ENCODE measurements at regions not wholly inside any gene's neighbourhood (a gene's known extent, or its start where the extent isn't known, plus 50 kb on each side); places are given as distances from the start of the nearest gene placed in this dataset.

- Histone ChIP-seq H3K4me1 (ENCODE audit: insufficient read depth, low read length) (no peaks in the 10 kb centered on the region), H3K27me3 (ENCODE audit: insufficient read depth, low read length, poor library complexity) (no peaks in the 10 kb centered on the region), H2AFZ (ENCODE audit: low read depth, low read length) (no peak overlapping the region), H3K36me3 (ENCODE audit: insufficient read depth, low read length) (no peaks in the 10 kb centered on the region), H3K9ac (ENCODE audit: low read depth, low read length) (no peak overlapping the region), H3K4me3 (ENCODE audit: low read depth in 1 of 2, low read length in 2 of 2) (no peak overlapping the region), H3K79me2 (ENCODE audit: insufficient read depth, low read length) (no peaks in the 10 kb centered on the region), H3K9me3 (ENCODE audit: insufficient read depth, low read length, severe bottlenecking) (no peaks in the 10 kb centered on the region), H3K4me2 (ENCODE audit: insufficient read depth, low read length) (no peak overlapping the region), H3K27ac (ENCODE audit: low read length) (no peak overlapping the region), H4K20me1 (ENCODE audit: insufficient read depth, low read length) (no peaks in the 10 kb centered on the region)
- DNase-seq, result no peak
- no peak for TF ChIP-seq EZH2 (IDR thresholded peaks at IDR 0.05; ENCODE audit: borderline replicate concordance, low read depth, low read length, severe bottlenecking)
- TF ChIP-seq CTCF (IDR thresholded peaks at IDR 0.05; ENCODE audit: borderline replicate concordance, extremely low read depth, low read length, poor library complexity, severe bottlenecking), result no peak
- ATAC-seq (ENCODE audit: insufficient read depth, low read depth), result no peak
Observed at GRCh38 chr3:87397211-87397610, 120.8 kb upstream of the POU1F1 start.

GRCh38 chr3:87390821-87391220, 114.4 kb upstream of the POU1F1 start:
- no peaks in the 10 kb centered on the region for H3K9me3 ChIP-seq (ENCODE audit: insufficient read depth, low read length, severe bottlenecking)
- no peaks in the 10 kb centered on the region for H4K20me1 ChIP-seq (ENCODE audit: insufficient read depth, low read length)
- no peak overlapping the region for H3K4me2 ChIP-seq (ENCODE audit: insufficient read depth, low read length)
- H3K79me2 ChIP-seq (ENCODE audit: insufficient read depth, low read length), result no peaks in the 10 kb centered on the region
- H3K27ac ChIP-seq (ENCODE audit: low read length), result peak overlapping the region; percentile 40; the same call in 1 of the 2 replicates
- no peak overlapping the region for H3K4me3 ChIP-seq (ENCODE audit: low read depth in 1 of 2, low read length in 2 of 2)
- H3K9ac ChIP-seq (ENCODE audit: low read depth, low read length), result no peak overlapping the region
- H3K27me3 ChIP-seq (ENCODE audit: insufficient read depth, low read length, poor library complexity), result no peaks in the 10 kb centered on the region
- DNase-seq (peak; percentile 74), ATAC-seq (ENCODE audit: insufficient read depth, low read depth) (peak; percentile 90)
- no peak for TF ChIP-seq CTCF (IDR thresholded peaks at IDR 0.05; ENCODE audit: borderline replicate concordance, extremely low read depth, low read length, poor library complexity, severe bottlenecking)
- H3K36me3 ChIP-seq (ENCODE audit: insufficient read depth, low read length), result no peaks in the 10 kb centered on the region
- no peak overlapping the region for H2AFZ ChIP-seq (ENCODE audit: low read depth, low read length)
- peaks cover 20% of the 10 kb centered on the region for H3K4me1 ChIP-seq (ENCODE audit: insufficient read depth, low read length)

DNA sequence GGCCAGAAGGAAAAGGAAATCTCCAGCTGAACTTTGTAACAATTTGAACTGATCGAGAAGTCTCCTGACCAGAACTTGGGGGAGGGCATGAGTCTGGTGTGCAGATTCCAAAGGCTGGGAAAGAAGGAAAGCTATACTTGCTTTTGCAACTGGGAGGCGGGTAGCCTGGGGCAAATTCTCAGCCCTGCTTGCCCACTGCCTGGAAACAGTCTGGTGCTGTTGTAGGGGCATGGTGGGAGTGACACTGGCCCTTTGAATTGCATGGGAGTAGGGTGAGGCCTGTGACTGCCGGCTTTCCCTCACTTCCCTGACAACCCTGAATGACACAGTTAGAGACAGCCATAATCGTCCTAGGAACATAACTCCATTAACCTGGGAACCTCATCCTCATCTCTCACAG, 114.0 kb upstream of the POU1F1 start:
- Histone ChIP-seq H3K9me3 (ENCODE audit: insufficient read depth, low read length, severe bottlenecking) (no peaks in the 10 kb centered on the region), H3K4me2 (ENCODE audit: insufficient read depth, low read length) (no peak overlapping the region), H4K20me1 (ENCODE audit: insufficient read depth, low read length) (no peaks in the 10 kb centered on the region), H3K27me3 (ENCODE audit: insufficient read depth, low read length, poor library complexity) (no peaks in the 10 kb centered on the region), H3K27ac (ENCODE audit: low read length) (peak overlapping the region; percentile 40; the same call in 1 of the 2 replicates), H2AFZ (ENCODE audit: low read depth, low read length) (no peak overlapping the region), H3K79me2 (ENCODE audit: insufficient read depth, low read length) (no peaks in the 10 kb centered on the region), H3K36me3 (ENCODE audit: insufficient read depth, low read length) (no peaks in the 10 kb centered on the region), H3K9ac (ENCODE audit: low read depth, low read length) (no peak overlapping the region), H3K4me3 (ENCODE audit: low read depth in 1 of 2, low read length in 2 of 2) (no peak overlapping the region), H3K4me1 (ENCODE audit: insufficient read depth, low read length) (peaks cover 20% of the 10 kb centered on the region)
- DNase-seq, result no peak
- no peak for ATAC-seq (ENCODE audit: insufficient read depth, low read depth)
- TF ChIP-seq CTCF (IDR thresholded peaks at IDR 0.05; ENCODE audit: borderline replicate concordance, extremely low read depth, low read length, poor library complexity, severe bottlenecking), result no peak
- no peak for TF ChIP-seq EZH2 (IDR thresholded peaks at IDR 0.05; ENCODE audit: borderline replicate concordance, low read depth, low read length, severe bottlenecking)

GRCh38 chr3:87375231-87375682, 98.9 kb upstream of the POU1F1 start:
- Histone ChIP-seq H3K27me3 (ENCODE audit: insufficient read depth, low read length, poor library complexity) (no peaks in the 10 kb centered on the region), H3K27ac (ENCODE audit: low read length) (no peak overlapping the region), H3K36me3 (ENCODE audit: insufficient read depth, low read length) (no peaks in the 10 kb centered on the region), H3K4me3 (ENCODE audit: low read depth in 1 of 2, low read length in 2 of 2) (no peak overlapping the region), H3K9ac (ENCODE audit: low read depth, low read length) (no peak overlapping the region), H2AFZ (ENCODE audit: low read depth, low read length) (no peak overlapping the region), H3K9me3 (ENCODE audit: insufficient read depth, low read length, severe bottlenecking) (no peaks in the 10 kb centered on the region), H3K79me2 (ENCODE audit: insufficient read depth, low read length) (no peaks in the 10 kb centered on the region), H3K4me2 (ENCODE audit: insufficient read depth, low read length) (no peak overlapping the region), H4K20me1 (ENCODE audit: insufficient read depth, low read length) (no peaks in the 10 kb centered on the region), H3K4me1 (ENCODE audit: insufficient read depth, low read length) (no peaks in the 10 kb centered on the region)
- no peak for TF ChIP-seq EZH2 (IDR thresholded peaks at IDR 0.05; ENCODE audit: borderline replicate concordance, low read depth, low read length, severe bottlenecking)
- no peak for TF ChIP-seq CTCF (IDR thresholded peaks at IDR 0.05; ENCODE audit: borderline replicate concordance, extremely low read depth, low read length, poor library complexity, severe bottlenecking)
- DNase-seq (no peak), ATAC-seq (ENCODE audit: insufficient read depth, low read depth) (no peak)

Measured in DND-41 (cell line).